HEK293 (cell line): ENCODE measurements at regions not wholly inside any gene's neighbourhood (a gene's known extent, or its start where the extent isn't known, plus 50 kb on each side); places are given as distances from the start of the nearest gene placed in this dataset.

Source experiments
- CTCF ChIA-PET: fragments of 350-600 bp; formaldehyde crosslinking; extraction: SDS; loops from one replicate; lab custom pipeline; 2021; ENCODE audit warnings: antibody characterized with exemption; lab: Yijun Ruan, JAX
- POLR2A ChIA-PET: fragments of 300-600 bp; formaldehyde crosslinking; extraction: SDS; loops from one replicate; lab custom pipeline; 2020; ENCODE audit warnings: antibody characterized with exemption, inconsistent platforms; lab: Yijun Ruan, JAX
- H3K27ac ChIP-seq: fragments of 200-500 bp; sonication (Bioruptor generic); 2 replicates; pipeline ENCODE4 v1.5.1; 2014; ENCODE audit warnings: low read depth, low read length, control low read depth, inconsistent platforms; ENCODE audit errors: extremely low read depth
- H3K36me3 ChIP-seq, 2 experiments: fragments of 200-500 bp in 1 of 2; sonication (Bioruptor generic) in 1 of 2; 1 replicate in 1 of 2; 2 replicates in 1 of 2; pipeline ENCODE4 v1.5.1; 2014 to 2017; ENCODE audit warnings: inconsistent platforms in 2 of 2, low read length in 2 of 2; ENCODE audit not compliant: control insufficient read depth in 2 of 2, insufficient read depth in 1 of 2
- H3K4me1 ChIP-seq: fragments of 200-500 bp; sonication (Bioruptor generic); 2 replicates; pipeline ENCODE4 v1.5.1; 2014; ENCODE audit warnings: mild to moderate bottlenecking, low read length, inconsistent platforms; ENCODE audit not compliant: control insufficient read depth, insufficient read depth
- H3K4me3 ChIP-seq: 2 replicates; pipeline ENCODE4 v1.5.1; 2011; ENCODE audit warnings: low read depth, mild to moderate bottlenecking, control low read depth, low read length, moderate library complexity
- H3K9me3 ChIP-seq: fragments of 200-500 bp; sonication (Bioruptor generic); 2 replicates; pipeline ENCODE4 v1.5.1; 2014; ENCODE audit warnings: low read depth, low read length, inconsistent platforms; ENCODE audit not compliant: control insufficient read depth, insufficient read depth
- RBAK ChIP-seq: fragments of 450-650 bp; formaldehyde crosslinking; IDR thresholded peaks from 2 replicates; pipeline ENCODE4 v1.5.1; 2016; ENCODE audit warnings: missing biosample characterization, missing genetic modification characterization
- SETDB1 ChIP-seq: IDR thresholded peaks from one replicate; pipeline ENCODE4 v1.6.1; 2017; ENCODE audit warnings: mild to moderate bottlenecking, low read length, moderate library complexity, mixed read lengths; ENCODE audit not compliant: insufficient read length
- TRIM28 ChIP-seq: IDR thresholded peaks from 2 replicates; pipeline ENCODE4 v1.6.1; 2011; ENCODE audit warnings: low read length, control low read depth, borderline replicate concordance
- ZFP69B ChIP-seq: fragments of 450-650 bp; formaldehyde crosslinking; IDR thresholded peaks from 2 replicates; pipeline ENCODE4 v1.5.1; 2016; ENCODE audit warnings: missing biosample characterization, missing genetic modification characterization
- ZNF133 ChIP-seq: fragments of 450-650 bp; formaldehyde crosslinking; IDR thresholded peaks from 2 replicates; pipeline ENCODE4 v1.5.1; 2016; ENCODE audit warnings: missing biosample characterization, missing genetic modification characterization
- ZNF202 ChIP-seq: fragments of 450-650 bp; formaldehyde crosslinking; IDR thresholded peaks from 2 replicates; pipeline ENCODE4 v1.5.1; 2016; ENCODE audit warnings: missing biosample characterization, missing genetic modification characterization, borderline replicate concordance
- ZNF214 ChIP-seq: fragments of 450-650 bp; formaldehyde crosslinking; IDR thresholded peaks from 2 replicates; pipeline ENCODE4 v1.5.1; 2017; ENCODE audit warnings: missing biosample characterization, mild to moderate bottlenecking, missing genetic modification characterization, borderline replicate concordance
- ZNF426 ChIP-seq: fragments of 450-650 bp; formaldehyde crosslinking; IDR thresholded peaks from 2 replicates; pipeline ENCODE4 v1.5.1; 2017; ENCODE audit warnings: missing biosample characterization, missing genetic modification characterization, mild to moderate bottlenecking, inconsistent platforms, moderate library complexity
- ZNF544 ChIP-seq: fragments of 450-650 bp; formaldehyde crosslinking; IDR thresholded peaks from 2 replicates; pipeline ENCODE4 v1.5.0; 2017; ENCODE audit warnings: missing biosample characterization, missing genetic modification characterization
- ZNF560 ChIP-seq: fragments of 450-650 bp; formaldehyde crosslinking; IDR thresholded peaks from 2 replicates; pipeline ENCODE4 v1.5.1; 2017; ENCODE audit warnings: missing biosample characterization, missing genetic modification characterization, borderline replicate concordance
- ZNF654 ChIP-seq: fragments of 450-650 bp; formaldehyde crosslinking; IDR thresholded peaks from 2 replicates; pipeline ENCODE4 v1.5.1; 2016; ENCODE audit warnings: low read depth, missing biosample characterization, missing genetic modification characterization
- ZNF768 ChIP-seq: fragments of 450-650 bp; formaldehyde crosslinking; IDR thresholded peaks from 2 replicates; pipeline ENCODE4 v1.5.1; 2018; ENCODE audit warnings: missing biosample characterization, mild to moderate bottlenecking, missing genetic modification characterization
- ZNF777 ChIP-seq: fragments of 450-650 bp; formaldehyde crosslinking; IDR thresholded peaks from 2 replicates; pipeline ENCODE4 v1.5.1; 2017; ENCODE audit warnings: missing biosample characterization, missing genetic modification characterization, borderline replicate concordance
- ZSCAN30 ChIP-seq: fragments of 450-650 bp; IDR thresholded peaks from 2 replicates; pipeline ENCODE4 v1.5.1; 2018; ENCODE audit warnings: missing biosample characterization, mild to moderate bottlenecking, missing genetic modification characterization, moderate library complexity
- TF ChIP-seq, protein P1 (sequence below): sonication (generic); formaldehyde crosslinking; IDR thresholded peaks from 2 replicates; pipeline ENCODE4 v1.8.1; 2022; ENCODE audit warnings: mild to moderate bottlenecking, moderate library complexity, missing genetic modification reagents
- TF ChIP-seq, protein P2 (sequence below): fragments of 450-650 bp; formaldehyde crosslinking; IDR thresholded peaks from 2 replicates; pipeline ENCODE4 v1.5.1; 2016; ENCODE audit warnings: missing biosample characterization, missing genetic modification characterization
- TF ChIP-seq, protein P3 (sequence below): fragments of 450-650 bp; formaldehyde crosslinking; IDR thresholded peaks from 2 replicates; pipeline ENCODE4 v1.5.1; 2016; ENCODE audit warnings: missing biosample characterization, missing genetic modification characterization
- TF ChIP-seq, protein P4 (sequence below): fragments of 450-650 bp; formaldehyde crosslinking; conservative IDR thresholded peaks from 2 replicates; pipeline ENCODE4 v1.5.1; 2016; ENCODE audit warnings: low read depth, missing biosample characterization, missing genetic modification characterization

DNA sequence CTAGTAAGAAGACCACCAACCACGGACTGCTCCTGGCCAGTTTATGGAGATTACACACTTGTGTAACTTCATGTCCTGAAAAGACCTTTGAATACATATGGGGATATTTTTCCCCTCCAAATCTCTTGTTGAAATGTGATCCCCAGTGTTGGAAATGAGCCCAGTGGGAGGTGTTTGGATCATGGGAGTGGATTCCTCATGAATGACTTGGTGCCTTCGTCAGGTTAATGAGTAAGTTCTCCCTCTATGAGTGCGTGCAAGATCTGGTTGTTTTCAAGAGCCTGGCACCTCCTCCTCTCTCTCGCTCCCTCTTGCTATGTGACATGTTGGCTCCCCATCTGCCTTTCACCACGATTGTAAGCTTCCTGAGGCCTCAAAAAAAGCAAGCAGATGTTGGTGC, 769.0 kb upstream of the SLITRK1 start:
- Histone ChIP-seq H3K9me3 (no peaks in the 10 kb centered on the region), H3K36me3 (no peaks in the 10 kb centered on the region), H3K4me1 (no peaks in the 10 kb centered on the region), H3K27ac (no peak overlapping the region), H3K4me3 (no peak overlapping the region)
- no peak for TF ChIP-seq ZNF768 (tag by site-specific recombination)
- no peak for TF ChIP-seq ZNF560 (tag by site-specific recombination)
- peak; percentile 46 for TF ChIP-seq SETDB1
- TF ChIP-seq, protein P1, sequence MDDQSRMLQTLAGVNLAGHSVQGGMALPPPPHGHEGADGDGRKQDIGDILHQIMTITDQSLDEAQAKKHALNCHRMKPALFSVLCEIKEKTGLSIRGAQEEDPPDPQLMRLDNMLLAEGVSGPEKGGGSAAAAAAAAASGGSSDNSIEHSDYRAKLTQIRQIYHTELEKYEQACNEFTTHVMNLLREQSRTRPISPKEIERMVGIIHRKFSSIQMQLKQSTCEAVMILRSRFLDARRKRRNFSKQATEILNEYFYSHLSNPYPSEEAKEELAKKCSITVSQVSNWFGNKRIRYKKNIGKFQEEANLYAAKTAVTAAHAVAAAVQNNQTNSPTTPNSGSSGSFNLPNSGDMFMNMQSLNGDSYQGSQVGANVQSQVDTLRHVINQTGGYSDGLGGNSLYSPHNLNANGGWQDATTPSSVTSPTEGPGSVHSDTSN (CRISPR knock-in tag): no peak
- TF ChIP-seq, protein P2, sequence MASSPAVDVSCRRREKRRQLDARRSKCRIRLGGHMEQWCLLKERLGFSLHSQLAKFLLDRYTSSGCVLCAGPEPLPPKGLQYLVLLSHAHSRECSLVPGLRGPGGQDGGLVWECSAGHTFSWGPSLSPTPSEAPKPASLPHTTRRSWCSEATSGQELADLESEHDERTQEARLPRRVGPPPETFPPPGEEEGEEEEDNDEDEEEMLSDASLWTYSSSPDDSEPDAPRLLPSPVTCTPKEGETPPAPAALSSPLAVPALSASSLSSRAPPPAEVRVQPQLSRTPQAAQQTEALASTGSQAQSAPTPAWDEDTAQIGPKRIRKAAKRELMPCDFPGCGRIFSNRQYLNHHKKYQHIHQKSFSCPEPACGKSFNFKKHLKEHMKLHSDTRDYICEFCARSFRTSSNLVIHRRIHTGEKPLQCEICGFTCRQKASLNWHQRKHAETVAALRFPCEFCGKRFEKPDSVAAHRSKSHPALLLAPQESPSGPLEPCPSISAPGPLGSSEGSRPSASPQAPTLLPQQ (tag by site-specific recombination): no peak
- TF ChIP-seq, protein P3, sequence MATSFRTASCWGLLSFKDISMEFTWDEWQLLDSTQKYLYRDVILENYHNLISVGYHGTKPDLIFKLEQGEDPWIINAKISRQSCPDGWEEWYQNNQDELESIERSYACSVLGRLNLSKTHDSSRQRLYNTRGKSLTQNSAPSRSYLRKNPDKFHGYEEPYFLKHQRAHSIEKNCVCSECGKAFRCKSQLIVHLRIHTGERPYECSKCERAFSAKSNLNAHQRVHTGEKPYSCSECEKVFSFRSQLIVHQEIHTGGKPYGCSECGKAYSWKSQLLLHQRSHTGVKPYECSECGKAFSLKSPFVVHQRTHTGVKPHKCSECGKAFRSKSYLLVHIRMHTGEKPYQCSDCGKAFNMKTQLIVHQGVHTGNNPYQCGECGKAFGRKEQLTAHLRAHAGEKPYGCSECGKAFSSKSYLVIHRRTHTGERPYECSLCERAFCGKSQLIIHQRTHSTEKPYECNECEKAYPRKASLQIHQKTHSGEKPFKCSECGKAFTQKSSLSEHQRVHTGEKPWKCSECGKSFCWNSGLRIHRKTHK: no peak
- peak; percentile 43; the same call in 1 of the 2 replicates for TF ChIP-seq TRIM28
- ChIA-PET CTCF (no interaction called here), POLR2A (no interaction called here)

DNA sequence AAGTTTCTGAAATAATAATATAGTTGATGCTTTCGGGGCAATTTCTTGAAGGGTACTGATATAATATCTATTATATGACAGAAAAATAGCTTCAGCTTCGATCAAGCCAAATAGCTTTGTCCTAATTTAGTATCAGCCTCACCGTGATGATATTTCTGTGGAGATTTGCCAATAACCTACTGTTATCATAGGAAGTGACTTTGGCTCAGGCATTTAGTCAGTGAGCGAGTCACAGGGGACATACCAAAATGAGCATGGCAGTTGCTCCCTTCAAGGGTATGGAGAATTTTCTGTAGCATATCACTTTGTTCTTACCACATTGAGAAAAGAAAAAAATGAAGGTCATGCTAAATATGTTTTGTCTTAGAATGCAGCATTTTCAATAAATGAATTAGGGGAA, 767.6 kb upstream of the SLITRK1 start:
- POLR2A ChIA-PET: no interaction called here
- Histone ChIP-seq H3K4me1 (no peaks in the 10 kb centered on the region), H3K36me3 (no peaks in the 10 kb centered on the region), H3K9me3 (no peaks in the 10 kb centered on the region)
- TF ChIP-seq ZNF426 (tag by site-specific recombination) (no peak), ZNF544 (tag by site-specific recombination) (no peak), ZFP69B (tag by site-specific recombination) (no peak), RBAK (tag by site-specific recombination) (no peak), ZSCAN30 (tag by site-specific recombination) (no peak), ZNF214 (tag by site-specific recombination) (no peak), TRIM28 (no peak), ZNF133 (tag by site-specific recombination) (no peak), ZNF777 (no peak), ZNF202 (tag by site-specific recombination) (no peak)
- TF ChIP-seq, all 188 proteins: peak for 0
- Histone ChIP-seq H3K4me3 (no peak overlapping the region), H3K27ac (no peak overlapping the region)
- CTCF ChIA-PET: no interaction called here

DNA sequence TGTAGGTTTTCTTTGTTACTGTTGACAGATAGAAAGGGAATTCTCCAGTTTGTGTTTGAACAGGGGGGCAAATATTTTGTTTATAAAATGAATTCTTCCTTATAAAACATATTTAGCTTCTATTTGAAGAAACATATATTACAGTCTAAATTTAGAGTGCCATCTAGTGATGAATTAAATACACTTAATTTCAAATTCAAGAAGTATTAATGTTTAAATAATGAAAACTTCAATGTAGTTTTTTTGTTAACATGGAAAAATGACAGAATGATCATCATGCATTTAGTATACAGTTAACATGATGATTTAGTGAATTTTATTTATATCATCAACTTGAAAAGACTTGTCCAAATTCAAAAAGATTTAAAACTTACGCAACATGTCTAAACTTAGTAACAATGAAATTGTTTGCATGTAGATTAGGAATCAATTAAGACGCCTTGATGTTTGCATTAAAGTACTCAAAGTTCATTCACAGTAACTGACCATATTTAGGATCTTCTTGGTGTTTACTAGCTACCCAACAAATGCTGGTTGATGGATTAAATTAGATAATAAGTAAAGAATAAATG, 765.9 kb upstream of the SLITRK1 start:
- POLR2A ChIA-PET: no interaction called here
- TF ChIP-seq, protein P4, sequence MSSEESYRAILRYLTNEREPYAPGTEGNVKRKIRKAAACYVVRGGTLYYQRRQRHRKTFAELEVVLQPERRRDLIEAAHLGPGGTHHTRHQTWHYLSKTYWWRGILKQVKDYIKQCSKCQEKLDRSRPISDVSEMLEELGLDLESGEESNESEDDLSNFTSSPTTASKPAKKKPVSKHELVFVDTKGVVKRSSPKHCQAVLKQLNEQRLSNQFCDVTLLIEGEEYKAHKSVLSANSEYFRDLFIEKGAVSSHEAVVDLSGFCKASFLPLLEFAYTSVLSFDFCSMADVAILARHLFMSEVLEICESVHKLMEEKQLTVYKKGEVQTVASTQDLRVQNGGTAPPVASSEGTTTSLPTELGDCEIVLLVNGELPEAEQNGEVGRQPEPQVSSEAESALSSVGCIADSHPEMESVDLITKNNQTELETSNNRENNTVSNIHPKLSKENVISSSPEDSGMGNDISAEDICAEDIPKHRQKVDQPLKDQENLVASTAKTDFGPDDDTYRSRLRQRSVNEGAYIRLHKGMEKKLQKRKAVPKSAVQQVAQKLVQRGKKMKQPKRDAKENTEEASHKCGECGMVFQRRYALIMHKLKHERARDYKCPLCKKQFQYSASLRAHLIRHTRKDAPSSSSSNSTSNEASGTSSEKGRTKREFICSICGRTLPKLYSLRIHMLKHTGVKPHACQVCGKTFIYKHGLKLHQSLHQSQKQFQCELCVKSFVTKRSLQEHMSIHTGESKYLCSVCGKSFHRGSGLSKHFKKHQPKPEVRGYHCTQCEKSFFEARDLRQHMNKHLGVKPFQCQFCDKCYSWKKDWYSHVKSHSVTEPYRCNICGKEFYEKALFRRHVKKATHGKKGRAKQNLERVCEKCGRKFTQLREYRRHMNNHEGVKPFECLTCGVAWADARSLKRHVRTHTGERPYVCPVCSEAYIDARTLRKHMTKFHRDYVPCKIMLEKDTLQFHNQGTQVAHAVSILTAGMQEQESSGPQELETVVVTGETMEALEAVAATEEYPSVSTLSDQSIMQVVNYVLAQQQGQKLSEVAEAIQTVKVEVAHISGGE: no peak
- peak; percentile 8; the same call in 1 of the 2 replicates for TF ChIP-seq ZNF654 (tag by site-specific recombination)
- TF ChIP-seq, all 188 proteins: peak for 1
- Histone ChIP-seq H3K36me3 (no peaks in the 10 kb centered on the region), H3K9me3 (no peaks in the 10 kb centered on the region), H3K27ac (no peak overlapping the region), H3K4me1 (no peaks in the 10 kb centered on the region), H3K4me3 (no peak overlapping the region)
- CTCF ChIA-PET: interaction anchor here (0.5 to 1.1 kb wide), 4 partner anchors 23 to 991 kb away, joined by 3 to 7 read pairs (median 3); no protein-coding TSS in a partner anchor
